ENCODE measurements at regions not wholly inside any gene's neighbourhood (a gene's known extent, or its start where the extent isn't known, plus 50 kb on each side); places are given as distances from the start of the nearest gene placed in this dataset.
A peak's percentile ranks its signal among the peaks of the same experiment; 100 is the strongest.

DNA sequence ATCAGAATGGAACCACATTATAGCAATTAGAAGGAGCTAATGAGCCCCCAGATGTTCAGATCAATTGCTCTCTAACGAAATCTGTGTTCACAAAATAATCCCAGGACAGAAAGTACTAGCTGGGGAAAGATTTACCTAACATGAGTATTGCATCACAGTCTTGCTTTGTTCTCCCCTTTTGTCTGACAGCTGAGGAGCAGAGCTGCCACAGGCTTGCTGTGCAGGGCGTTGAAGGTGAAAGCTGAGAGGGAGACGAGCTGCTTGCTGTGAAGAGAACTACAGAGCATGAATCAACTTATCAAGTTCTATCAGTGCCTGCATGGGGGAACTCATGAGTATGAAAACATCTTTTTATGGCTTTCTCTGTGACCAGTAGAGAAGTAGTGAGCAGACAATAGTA lies 441.2 kb downstream of the CENPC start:
- no peak overlapping the region for H3K27ac ChIP-seq (ENCODE audit: control insufficient read depth, insufficient read depth, low read length)
- DNase-seq (ENCODE audit: low read depth, low spot score): no peak
- FAIRE-seq: no peak
- no peaks in the 10 kb centered on the region for H4K20me1 ChIP-seq (ENCODE audit: control insufficient read depth, extremely low read depth, insufficient read depth, low read length)
- no peaks in the 10 kb centered on the region for H3K4me1 ChIP-seq (ENCODE audit: control insufficient read depth, extremely low read depth, insufficient read depth, low read length)
- H3K27me3 ChIP-seq (ENCODE audit: control insufficient read depth, extremely low read depth, insufficient read depth, low read length): no peaks in the 10 kb centered on the region
- no peak overlapping the region for H3K4me3 ChIP-seq (ENCODE audit: control insufficient read depth in 2 of 3, extremely low read depth in 1 of 3, insufficient read depth in 2 of 3, low read depth in 1 of 3, low read length in 3 of 3)
- TF ChIP-seq, protein P1, sequence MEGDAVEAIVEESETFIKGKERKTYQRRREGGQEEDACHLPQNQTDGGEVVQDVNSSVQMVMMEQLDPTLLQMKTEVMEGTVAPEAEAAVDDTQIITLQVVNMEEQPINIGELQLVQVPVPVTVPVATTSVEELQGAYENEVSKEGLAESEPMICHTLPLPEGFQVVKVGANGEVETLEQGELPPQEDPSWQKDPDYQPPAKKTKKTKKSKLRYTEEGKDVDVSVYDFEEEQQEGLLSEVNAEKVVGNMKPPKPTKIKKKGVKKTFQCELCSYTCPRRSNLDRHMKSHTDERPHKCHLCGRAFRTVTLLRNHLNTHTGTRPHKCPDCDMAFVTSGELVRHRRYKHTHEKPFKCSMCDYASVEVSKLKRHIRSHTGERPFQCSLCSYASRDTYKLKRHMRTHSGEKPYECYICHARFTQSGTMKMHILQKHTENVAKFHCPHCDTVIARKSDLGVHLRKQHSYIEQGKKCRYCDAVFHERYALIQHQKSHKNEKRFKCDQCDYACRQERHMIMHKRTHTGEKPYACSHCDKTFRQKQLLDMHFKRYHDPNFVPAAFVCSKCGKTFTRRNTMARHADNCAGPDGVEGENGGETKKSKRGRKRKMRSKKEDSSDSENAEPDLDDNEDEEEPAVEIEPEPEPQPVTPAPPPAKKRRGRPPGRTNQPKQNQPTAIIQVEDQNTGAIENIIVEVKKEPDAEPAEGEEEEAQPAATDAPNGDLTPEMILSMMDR (optimal IDR thresholded peaks at IDR 0.05 in 1 of 3, IDR thresholded peaks at IDR 0.05 in 1 of 3, conservative IDR thresholded peaks at IDR 0.05 in 1 of 3; ENCODE audit: extremely low read depth in 1 of 3, insufficient read depth in 2 of 3, low read length in 3 of 3): no peak
- no peak for TF ChIP-seq EZH2 (IDR thresholded peaks at IDR 0.05; ENCODE audit: low read length)
- H3K9me1 ChIP-seq (ENCODE audit: control insufficient read depth, extremely low read depth, insufficient read depth, low read length): no peaks in the 10 kb centered on the region
- no peak overlapping the region for H3K4me2 ChIP-seq (ENCODE audit: control insufficient read depth, extremely low read depth, insufficient read depth, low read depth, low read length)
- H3K36me3 ChIP-seq (ENCODE audit: control insufficient read depth in 2 of 2, extremely low read depth in 1 of 2, insufficient read depth in 2 of 2, low read length in 2 of 2): no peaks in the 10 kb centered on the region
- dilution Hi-C loops (cut with MboI; ENCODE audit: extremely low pct_ligation_motif_present, low sequenced_read_pairs): no loop called here
- no peak overlapping the region for H3K9ac ChIP-seq (ENCODE audit: control insufficient read depth, extremely low read depth, insufficient read depth, low read length)
- no peaks in the 10 kb centered on the region for H3K79me2 ChIP-seq (ENCODE audit: control insufficient read depth, insufficient read depth, low read length)
- H3K9me3 ChIP-seq (ENCODE audit: control insufficient read depth, low read depth, low read length): no peaks in the 10 kb centered on the region
- H2AFZ ChIP-seq (ENCODE audit: control insufficient read depth, low read length): no peak overlapping the region

DNA sequence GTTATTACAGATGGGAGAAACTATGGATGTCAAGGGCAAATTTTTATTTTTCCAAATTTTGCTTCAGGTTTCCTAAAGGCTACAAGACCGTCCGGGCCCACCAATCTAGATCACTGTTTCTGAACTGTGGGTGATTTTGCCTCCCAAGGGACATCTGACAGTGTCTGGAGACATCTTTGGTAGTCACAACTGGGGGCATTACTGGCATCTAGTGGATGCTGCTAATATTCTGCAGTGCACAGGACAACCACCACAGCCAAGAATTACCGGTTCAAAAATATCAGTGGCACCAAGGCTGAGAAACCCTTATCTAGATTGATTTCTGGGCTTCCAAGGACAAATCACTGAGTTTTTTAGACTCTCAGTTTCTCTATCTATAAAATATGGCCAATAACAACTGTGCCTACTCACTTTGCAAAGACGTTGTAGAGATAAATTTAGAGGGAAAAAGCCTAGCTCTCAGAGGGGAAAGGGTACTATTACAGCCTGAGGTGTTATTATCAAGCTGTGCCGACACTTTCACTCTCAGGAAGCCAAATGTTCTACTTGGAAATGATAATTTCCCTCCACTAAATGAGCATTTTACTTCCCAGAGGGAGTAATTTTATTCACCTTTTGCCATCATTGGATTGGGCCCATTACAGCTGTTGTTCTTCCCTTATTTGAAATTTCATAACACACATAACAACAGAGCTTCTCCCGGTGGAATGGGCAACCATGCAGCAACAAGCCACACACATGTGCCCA lies 442.1 kb downstream of the CENPC start:
- Histone ChIP-seq H3K27ac (ENCODE audit: control insufficient read depth, insufficient read depth, low read length) (no peak overlapping the region), H3K4me3 (ENCODE audit: control insufficient read depth in 2 of 3, extremely low read depth in 1 of 3, insufficient read depth in 2 of 3, low read depth in 1 of 3, low read length in 3 of 3) (no peak overlapping the region), H3K9me1 (ENCODE audit: control insufficient read depth, extremely low read depth, insufficient read depth, low read length) (no peaks in the 10 kb centered on the region), H3K4me2 (ENCODE audit: control insufficient read depth, extremely low read depth, insufficient read depth, low read depth, low read length) (no peak overlapping the region), H3K27me3 (ENCODE audit: control insufficient read depth, extremely low read depth, insufficient read depth, low read length) (no peaks in the 10 kb centered on the region), H3K36me3 (ENCODE audit: control insufficient read depth in 2 of 2, extremely low read depth in 1 of 2, insufficient read depth in 2 of 2, low read length in 2 of 2) (no peaks in the 10 kb centered on the region), H3K9ac (ENCODE audit: control insufficient read depth, extremely low read depth, insufficient read depth, low read length) (no peak overlapping the region), H4K20me1 (ENCODE audit: control insufficient read depth, extremely low read depth, insufficient read depth, low read length) (no peaks in the 10 kb centered on the region), H3K9me3 (ENCODE audit: control insufficient read depth, low read depth, low read length) (no peaks in the 10 kb centered on the region), H2AFZ (ENCODE audit: control insufficient read depth, low read length) (no peak overlapping the region), H3K79me2 (ENCODE audit: control insufficient read depth, insufficient read depth, low read length) (no peaks in the 10 kb centered on the region), H3K4me1 (ENCODE audit: control insufficient read depth, extremely low read depth, insufficient read depth, low read length) (no peaks in the 10 kb centered on the region)
- dilution Hi-C loops (cut with MboI; ENCODE audit: extremely low pct_ligation_motif_present, low sequenced_read_pairs): no loop called here
- no peak for DNase-seq (ENCODE audit: low read depth, low spot score)
- TF ChIP-seq EZH2 (IDR thresholded peaks at IDR 0.05; ENCODE audit: low read length): no peak
- TF ChIP-seq, protein P1 (optimal IDR thresholded peaks at IDR 0.05 in 1 of 3, IDR thresholded peaks at IDR 0.05 in 1 of 3, conservative IDR thresholded peaks at IDR 0.05 in 1 of 3; ENCODE audit: extremely low read depth in 1 of 3, insufficient read depth in 2 of 3, low read length in 3 of 3): peak in 1 of 3 experiments; percentile 9
- FAIRE-seq: no peak

Data from keratinocyte (primary cell).